HepG2 (cell line): ENCODE measurements at regions not wholly inside any gene's neighbourhood (a gene's known extent, or its start where the extent isn't known, plus 50 kb on each side); places are given as distances from the start of the nearest gene placed in this dataset.

Source experiments
- AGO2 ChIP-seq: fragments of 200-400 bp; formaldehyde crosslinking; optimal IDR thresholded peaks from 2 replicates; pipeline ENCODE3; 2017; ENCODE audit warnings: mild to moderate bottlenecking, low read depth, low read length, moderate library complexity
- CBFB ChIP-seq: sonication (generic); formaldehyde crosslinking; IDR thresholded peaks from 2 replicates; pipeline ENCODE4 v1.4.0; 2020; ENCODE audit warnings: missing genetic modification reagents
- HNF4G ChIP-seq, 2 experiments: sonication (generic) in 1 of 2; formaldehyde crosslinking in 1 of 2; IDR thresholded peaks; 2 replicates each; pipeline versions ENCODE4 v1.4.0 to v1.6.1; 2011 to 2020; ENCODE audit warnings: borderline replicate concordance in 2 of 2, low read depth in 2 of 2, mild to moderate bottlenecking in 2 of 2, low read length in 1 of 2, missing genetic modification reagents in 1 of 2, moderate library complexity in 1 of 2
- NR2C2 ChIP-seq: sonication (generic); formaldehyde crosslinking; IDR thresholded peaks from 2 replicates; pipeline ENCODE4 v1.4.0; 2020; ENCODE audit warnings: missing genetic modification reagents, mild to moderate bottlenecking, moderate library complexity, borderline replicate concordance
- POGK ChIP-seq: sonication (generic); formaldehyde crosslinking; conservative IDR thresholded peaks from 2 replicates; pipeline ENCODE4 v1.8.0; 2022; ENCODE audit warnings: mild to moderate bottlenecking, moderate library complexity, missing genetic modification reagents
- SMC3 ChIP-seq: IDR thresholded peaks from 2 replicates; pipeline ENCODE4 v1.6.1; 2011; ENCODE audit warnings: low read length, improper control_type of control experiment
- ZNF451 ChIP-seq: sonication (generic); formaldehyde crosslinking; IDR thresholded peaks from 2 replicates; pipeline ENCODE4 v1.5.0; 2020; ENCODE audit warnings: mild to moderate bottlenecking, missing genetic modification reagents
- ZNF549 ChIP-seq: sonication (generic); formaldehyde crosslinking; IDR thresholded peaks from 2 replicates; pipeline ENCODE4 v1.5.0; 2020; ENCODE audit warnings: missing genetic modification reagents
- ZNF652 ChIP-seq: IDR thresholded peaks from 2 replicates; pipeline ENCODE4 v1.6.1; 2016; ENCODE audit warnings: low read depth, borderline replicate concordance
- TF ChIP-seq, protein P1 (sequence below): sonication (generic); formaldehyde crosslinking; IDR thresholded peaks from 2 replicates; pipeline ENCODE4 v1.4.0; 2020; ENCODE audit warnings: mild to moderate bottlenecking, missing genetic modification reagents
- TF ChIP-seq, protein P2 (sequence below): sonication (generic); formaldehyde crosslinking; IDR thresholded peaks from 2 replicates; pipeline ENCODE4 v1.5.0; 2020; ENCODE audit warnings: mild to moderate bottlenecking, missing genetic modification reagents, borderline replicate concordance

GRCh38 chr13:91133941-91134802 lies 213.3 kb upstream of the MIR17HG start (continued):
- TF ChIP-seq, protein P1, sequence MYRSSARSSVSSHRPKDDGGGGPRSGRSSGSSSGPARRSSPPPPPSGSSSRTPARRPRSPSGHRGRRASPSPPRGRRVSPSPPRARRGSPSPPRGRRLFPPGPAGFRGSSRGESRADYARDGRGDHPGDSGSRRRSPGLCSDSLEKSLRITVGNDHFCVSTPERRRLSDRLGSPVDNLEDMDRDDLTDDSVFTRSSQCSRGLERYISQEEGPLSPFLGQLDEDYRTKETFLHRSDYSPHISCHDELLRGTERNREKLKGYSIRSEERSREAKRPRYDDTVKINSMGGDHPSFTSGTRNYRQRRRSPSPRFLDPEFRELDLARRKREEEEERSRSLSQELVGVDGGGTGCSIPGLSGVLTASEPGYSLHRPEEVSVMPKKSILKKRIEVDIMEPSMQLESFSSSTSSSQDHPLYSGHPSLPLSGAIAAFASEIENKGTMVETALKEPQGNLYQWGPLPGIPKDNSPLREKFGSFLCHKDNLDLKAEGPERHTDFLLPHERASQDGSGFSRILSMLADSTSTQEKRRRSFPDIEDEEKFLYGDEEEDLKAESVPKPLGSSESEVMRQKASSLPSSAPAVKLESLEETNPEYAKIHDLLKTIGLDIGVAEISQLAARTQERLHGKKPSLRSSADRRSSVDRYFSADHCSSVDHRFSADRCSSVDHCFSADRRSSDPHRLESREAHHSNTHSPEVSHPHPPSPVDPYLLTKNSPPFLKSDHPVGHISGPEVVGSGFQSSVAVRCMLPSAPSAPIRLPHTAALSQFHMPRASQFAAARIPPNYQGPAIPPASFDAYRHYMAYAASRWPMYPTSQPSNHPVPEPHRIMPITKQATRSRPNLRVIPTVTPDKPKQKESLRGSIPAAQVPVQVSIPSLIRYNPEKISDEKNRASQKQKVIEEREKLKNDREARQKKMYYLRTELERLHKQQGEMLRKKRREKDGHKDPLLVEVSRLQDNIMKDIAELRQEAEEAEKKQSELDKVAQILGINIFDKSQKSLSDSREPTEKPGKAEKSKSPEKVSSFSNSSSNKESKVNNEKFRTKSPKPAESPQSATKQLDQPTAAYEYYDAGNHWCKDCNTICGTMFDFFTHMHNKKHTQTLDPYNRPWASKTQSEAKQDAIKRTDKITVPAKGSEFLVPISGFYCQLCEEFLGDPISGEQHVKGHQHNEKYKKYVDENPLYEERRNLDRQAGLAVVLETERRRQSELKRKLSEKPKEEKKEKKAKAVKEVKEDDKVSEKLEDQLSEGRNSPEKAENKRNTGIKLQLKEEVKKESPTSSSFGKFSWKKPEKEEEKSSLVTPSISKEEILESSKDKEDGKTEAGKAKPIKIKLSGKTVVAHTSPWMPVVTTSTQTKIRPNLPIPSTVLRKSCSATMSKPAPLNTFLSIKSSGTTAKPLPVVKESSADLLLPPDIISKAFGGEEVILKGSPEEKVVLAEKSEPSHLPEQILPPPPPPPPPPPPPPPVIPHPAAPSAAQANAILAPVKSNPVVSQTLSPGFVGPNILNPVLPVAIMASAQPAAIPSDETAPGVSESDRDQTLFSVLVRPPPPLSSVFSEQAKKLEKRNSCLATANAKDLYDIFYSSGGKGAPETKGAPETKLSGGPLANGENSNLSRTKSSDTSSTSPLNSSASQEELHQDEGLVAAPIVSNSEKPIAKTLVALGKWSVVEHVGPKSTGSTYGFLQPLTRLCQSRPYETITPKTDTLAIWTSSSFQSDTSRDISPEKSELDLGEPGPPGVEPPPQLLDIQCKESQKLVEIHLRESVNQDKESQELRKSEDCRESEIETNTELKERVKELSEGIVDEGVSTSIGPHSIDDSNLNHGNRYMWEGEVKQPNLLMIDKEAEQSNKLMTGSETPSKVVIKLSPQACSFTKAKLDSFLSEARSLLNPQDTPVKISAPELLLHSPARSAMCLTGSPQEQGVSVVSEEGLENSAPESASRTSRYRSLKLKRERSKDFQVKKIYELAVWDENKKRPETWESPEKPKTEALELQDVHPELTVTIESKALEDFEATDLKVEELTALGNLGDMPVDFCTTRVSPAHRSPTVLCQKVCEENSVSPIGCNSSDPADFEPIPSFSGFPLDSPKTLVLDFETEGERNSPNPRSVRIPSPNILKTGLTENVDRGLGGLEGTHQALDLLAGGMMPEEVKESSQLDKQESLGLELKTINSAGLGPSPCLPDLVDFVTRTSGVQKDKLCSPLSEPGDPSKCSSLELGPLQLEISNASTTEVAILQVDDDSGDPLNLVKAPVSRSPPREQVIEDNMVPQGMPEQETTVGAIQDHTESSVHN: no peak
- TF ChIP-seq, protein P2, sequence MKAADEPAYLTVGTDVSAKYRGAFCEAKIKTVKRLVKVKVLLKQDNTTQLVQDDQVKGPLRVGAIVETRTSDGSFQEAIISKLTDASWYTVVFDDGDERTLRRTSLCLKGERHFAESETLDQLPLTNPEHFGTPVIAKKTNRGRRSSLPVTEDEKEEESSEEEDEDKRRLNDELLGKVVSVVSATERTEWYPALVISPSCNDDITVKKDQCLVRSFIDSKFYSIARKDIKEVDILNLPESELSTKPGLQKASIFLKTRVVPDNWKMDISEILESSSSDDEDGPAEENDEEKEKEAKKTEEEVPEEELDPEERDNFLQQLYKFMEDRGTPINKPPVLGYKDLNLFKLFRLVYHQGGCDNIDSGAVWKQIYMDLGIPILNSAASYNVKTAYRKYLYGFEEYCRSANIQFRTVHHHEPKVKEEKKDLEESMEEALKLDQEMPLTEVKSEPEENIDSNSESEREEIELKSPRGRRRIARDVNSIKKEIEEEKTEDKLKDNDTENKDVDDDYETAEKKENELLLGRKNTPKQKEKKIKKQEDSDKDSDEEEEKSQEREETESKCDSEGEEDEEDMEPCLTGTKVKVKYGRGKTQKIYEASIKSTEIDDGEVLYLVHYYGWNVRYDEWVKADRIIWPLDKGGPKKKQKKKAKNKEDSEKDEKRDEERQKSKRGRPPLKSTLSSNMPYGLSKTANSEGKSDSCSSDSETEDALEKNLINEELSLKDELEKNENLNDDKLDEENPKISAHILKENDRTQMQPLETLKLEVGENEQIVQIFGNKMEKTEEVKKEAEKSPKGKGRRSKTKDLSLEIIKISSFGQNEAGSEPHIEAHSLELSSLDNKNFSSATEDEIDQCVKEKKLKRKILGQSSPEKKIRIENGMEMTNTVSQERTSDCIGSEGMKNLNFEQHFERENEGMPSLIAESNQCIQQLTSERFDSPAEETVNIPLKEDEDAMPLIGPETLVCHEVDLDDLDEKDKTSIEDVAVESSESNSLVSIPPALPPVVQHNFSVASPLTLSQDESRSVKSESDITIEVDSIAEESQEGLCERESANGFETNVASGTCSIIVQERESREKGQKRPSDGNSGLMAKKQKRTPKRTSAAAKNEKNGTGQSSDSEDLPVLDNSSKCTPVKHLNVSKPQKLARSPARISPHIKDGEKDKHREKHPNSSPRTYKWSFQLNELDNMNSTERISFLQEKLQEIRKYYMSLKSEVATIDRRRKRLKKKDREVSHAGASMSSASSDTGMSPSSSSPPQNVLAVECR (CRISPR knock-in tag): no peak
- TF ChIP-seq ZNF549: no peak
- TF ChIP-seq POGK (CRISPR knock-in tag): no peak
- TF ChIP-seq SMC3: peak; percentile 69
- no peak for TF ChIP-seq ZNF652 (CRISPR knock-in tag)
- no peak for TF ChIP-seq CBFB (CRISPR knock-in tag)
- no peak for TF ChIP-seq AGO2
- no peak for TF ChIP-seq ZNF451 (CRISPR knock-in tag)
- no peak for TF ChIP-seq NR2C2 (CRISPR knock-in tag)
- no peak for TF ChIP-seq HNF4G (IDR thresholded peaks at IDR 0.05; ENCODE audit: borderline replicate concordance, low read depth, low read length)
- no peak for TF ChIP-seq HNF4G (CRISPR knock-in tag; IDR thresholded peaks at IDR 0.05; ENCODE audit: borderline replicate concordance, low read depth)
